HEK293T (cell line): ENCODE measurements at regions not wholly inside any gene's neighbourhood (a gene's known extent, or its start where the extent isn't known, plus 50 kb on each side); places are given as distances from the start of the nearest gene placed in this dataset.

Experiments used
- CTCF ChIA-PET: fragments of 350-600 bp; formaldehyde crosslinking; extraction: SDS; loops from one replicate; lab custom pipeline; 2021; ENCODE audit warnings: antibody characterized with exemption, inconsistent platforms; lab: Yijun Ruan, JAX
- POLR2A ChIA-PET: fragments of 350-600 bp; formaldehyde crosslinking; extraction: SDS; loops from one replicate; lab custom pipeline; 2020; ENCODE audit warnings: antibody characterized with exemption, inconsistent platforms; lab: Yijun Ruan, JAX
- DNase-seq: peaks from one replicate; pipeline ENCODE4 v3.0.0; 2012; ENCODE audit warnings: mixed read lengths; ENCODE audit errors: extremely low spot score
- ARNT ChIP-seq: fragments of 450-650 bp; IDR thresholded peaks from 2 replicates; pipeline ENCODE4 v1.6.1; 2017; ENCODE audit warnings: mild to moderate bottlenecking
- BHLHE40 ChIP-seq: fragments of 450-650 bp; IDR thresholded peaks from 2 replicates; pipeline ENCODE4 v1.6.1; 2016; ENCODE audit warnings: mild to moderate bottlenecking, moderate library complexity, borderline replicate concordance
- CTBP1 ChIP-seq: fragments of 450-650 bp; IDR thresholded peaks from 2 replicates; pipeline ENCODE4 v1.6.1; 2016; ENCODE audit warnings: borderline replicate concordance
- ELF4 ChIP-seq: fragments of 450-650 bp; IDR thresholded peaks from 2 replicates; pipeline ENCODE4 v1.6.1; 2017; ENCODE audit warnings: antibody characterized with exemption
- FOXA1 ChIP-seq: fragments of 450-650 bp; IDR thresholded peaks from 2 replicates; pipeline ENCODE4 v1.6.1; 2016; ENCODE audit warnings: mild to moderate bottlenecking
- FOXK2 ChIP-seq: fragments of 450-650 bp; IDR thresholded peaks from 2 replicates; pipeline ENCODE4 v1.6.1; 2016; ENCODE audit warnings: mild to moderate bottlenecking
- FOXM1 ChIP-seq: fragments of 450-650 bp; IDR thresholded peaks from 2 replicates; pipeline ENCODE4 v1.6.1; 2017; ENCODE audit warnings: mild to moderate bottlenecking, borderline replicate concordance
- HDGF ChIP-seq: fragments of 450-650 bp; IDR thresholded peaks from 2 replicates; pipeline ENCODE4 v1.6.1; 2017; ENCODE audit warnings: antibody characterized with exemption, borderline replicate concordance
- L3MBTL2 ChIP-seq: fragments of 450-650 bp; conservative IDR thresholded peaks from 2 replicates; pipeline ENCODE4 v1.6.1; 2016; ENCODE audit warnings: mild to moderate bottlenecking
- LEF1 ChIP-seq: fragments of 450-650 bp; IDR thresholded peaks from 2 replicates; pipeline ENCODE4 v1.6.1; 2017; ENCODE audit warnings: mild to moderate bottlenecking, borderline replicate concordance
- NFRKB ChIP-seq: fragments of 450-650 bp; IDR thresholded peaks from 2 replicates; pipeline ENCODE4 v1.6.1; 2016; ENCODE audit warnings: mild to moderate bottlenecking, moderate library complexity
- SP1 ChIP-seq: fragments of 450-650 bp; IDR thresholded peaks from 2 replicates; pipeline ENCODE4 v1.6.1; 2017
- SUZ12 ChIP-seq: fragments of 450-650 bp; IDR thresholded peaks from 2 replicates; pipeline ENCODE4 v1.6.1; 2016; ENCODE audit warnings: mild to moderate bottlenecking
- TARDBP ChIP-seq: fragments of 450-650 bp; IDR thresholded peaks from 2 replicates; pipeline ENCODE4 v1.6.1; 2016
- ZNF384 ChIP-seq: fragments of 450-650 bp; IDR thresholded peaks from 2 replicates; pipeline ENCODE4 v1.6.1; 2016
- TF ChIP-seq, protein P1 (sequence below): fragments of 450-650 bp; IDR thresholded peaks from 2 replicates; pipeline ENCODE4 v1.6.1; 2016

DNA sequence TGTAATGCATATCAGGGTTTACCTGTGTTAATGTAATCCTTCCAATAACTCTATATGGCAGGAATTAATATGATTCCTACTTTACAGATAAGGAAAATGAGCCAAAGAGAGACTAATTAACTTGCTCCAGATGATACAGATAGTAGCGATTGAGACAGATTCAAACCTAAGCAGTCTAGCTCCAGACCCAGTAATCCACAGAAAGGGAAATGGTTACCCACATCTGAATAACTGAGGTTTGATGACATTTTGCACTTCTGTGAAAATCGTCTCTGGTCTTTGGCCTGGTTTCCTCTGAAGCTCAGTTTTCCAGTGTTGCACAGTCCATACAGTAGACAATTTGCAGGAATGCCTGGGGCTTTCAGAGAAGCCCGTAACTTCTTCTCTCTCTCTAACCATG is 177.1 kb upstream of the UMPS start:
- CTCF ChIA-PET: no interaction called here

DNA sequence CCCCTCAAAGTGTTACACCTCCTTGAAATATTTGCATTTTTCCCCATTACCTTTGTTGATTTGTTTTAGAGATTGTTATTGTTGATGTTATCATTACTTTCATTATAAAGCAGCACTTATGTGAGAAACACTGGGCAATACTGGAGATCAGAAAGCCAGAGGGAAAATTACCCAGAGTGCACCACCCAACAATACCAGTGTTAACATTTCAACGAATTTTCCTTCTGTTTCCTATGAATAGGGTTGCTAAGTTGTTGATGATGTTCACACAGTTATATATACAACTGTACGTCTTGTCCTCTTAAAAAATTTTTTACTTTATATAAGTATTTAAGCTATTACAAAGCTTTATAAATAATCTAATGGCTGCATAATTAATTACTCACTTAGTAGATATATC is 173.6 kb upstream of the UMPS start:
- no peak for DNase-seq
- no peak for TF ChIP-seq ARNT
- TF ChIP-seq LEF1: no peak
- no peak for TF ChIP-seq L3MBTL2
- no peak for TF ChIP-seq NFRKB
- TF ChIP-seq TARDBP: no peak
- TF ChIP-seq CTBP1: no peak
- TF ChIP-seq FOXA1: no peak
- CTCF ChIA-PET: no interaction called here
- POLR2A ChIA-PET: no interaction called here

More for the DNA sequence above, 177.1 kb upstream of the UMPS start:
- POLR2A ChIA-PET: no interaction called here
- TF ChIP-seq, protein P1, sequence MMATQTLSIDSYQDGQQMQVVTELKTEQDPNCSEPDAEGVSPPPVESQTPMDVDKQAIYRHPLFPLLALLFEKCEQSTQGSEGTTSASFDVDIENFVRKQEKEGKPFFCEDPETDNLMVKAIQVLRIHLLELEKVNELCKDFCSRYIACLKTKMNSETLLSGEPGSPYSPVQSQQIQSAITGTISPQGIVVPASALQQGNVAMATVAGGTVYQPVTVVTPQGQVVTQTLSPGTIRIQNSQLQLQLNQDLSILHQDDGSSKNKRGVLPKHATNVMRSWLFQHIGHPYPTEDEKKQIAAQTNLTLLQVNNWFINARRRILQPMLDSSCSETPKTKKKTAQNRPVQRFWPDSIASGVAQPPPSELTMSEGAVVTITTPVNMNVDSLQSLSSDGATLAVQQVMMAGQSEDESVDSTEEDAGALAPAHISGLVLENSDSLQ: no peak
- no peak for DNase-seq

DNA sequence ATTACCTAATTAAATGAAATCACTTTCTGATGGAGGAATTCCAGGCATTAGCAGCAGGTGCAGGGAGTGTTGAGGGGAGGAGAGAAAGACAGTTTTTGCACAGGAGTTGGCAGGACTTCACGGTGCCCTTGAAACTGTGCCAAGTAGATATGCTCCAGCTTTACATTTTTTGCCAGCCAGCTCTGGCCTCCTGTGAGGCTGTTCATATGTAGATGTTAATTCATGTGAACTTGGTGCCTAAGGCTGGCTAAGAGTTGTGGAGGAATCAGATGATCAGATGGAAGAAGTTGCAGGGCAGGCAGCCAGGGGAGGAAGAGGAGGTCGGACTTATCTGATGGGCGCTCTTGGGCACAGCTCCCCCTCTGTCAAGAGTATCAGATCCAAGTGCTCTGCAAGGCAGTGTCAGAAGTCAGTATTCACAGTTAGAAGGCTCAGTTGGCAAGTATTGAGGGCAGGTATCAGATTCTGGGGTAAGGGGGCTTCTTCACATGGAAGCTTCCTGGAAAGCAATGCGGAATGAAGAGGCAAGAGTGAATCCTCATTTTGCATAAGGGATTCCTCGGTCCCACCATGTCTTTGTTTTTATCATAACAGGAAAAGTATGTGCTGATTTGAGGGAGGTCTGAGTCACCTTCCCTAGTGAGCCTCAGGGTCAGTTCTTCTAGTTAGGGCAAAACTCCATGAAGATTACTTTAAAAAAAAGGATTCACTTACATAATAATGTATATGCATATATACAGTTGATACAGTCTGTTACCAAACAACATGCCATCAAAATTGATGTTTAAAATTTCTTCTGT is 172.6 kb upstream of the UMPS start:
- CTCF ChIA-PET: interaction anchor here (1.0 to 1.9 kb wide), 2 partner anchors 7 to 131 kb away, joined by 3 to 7 read pairs; no protein-coding TSS in a partner anchor

DNA sequence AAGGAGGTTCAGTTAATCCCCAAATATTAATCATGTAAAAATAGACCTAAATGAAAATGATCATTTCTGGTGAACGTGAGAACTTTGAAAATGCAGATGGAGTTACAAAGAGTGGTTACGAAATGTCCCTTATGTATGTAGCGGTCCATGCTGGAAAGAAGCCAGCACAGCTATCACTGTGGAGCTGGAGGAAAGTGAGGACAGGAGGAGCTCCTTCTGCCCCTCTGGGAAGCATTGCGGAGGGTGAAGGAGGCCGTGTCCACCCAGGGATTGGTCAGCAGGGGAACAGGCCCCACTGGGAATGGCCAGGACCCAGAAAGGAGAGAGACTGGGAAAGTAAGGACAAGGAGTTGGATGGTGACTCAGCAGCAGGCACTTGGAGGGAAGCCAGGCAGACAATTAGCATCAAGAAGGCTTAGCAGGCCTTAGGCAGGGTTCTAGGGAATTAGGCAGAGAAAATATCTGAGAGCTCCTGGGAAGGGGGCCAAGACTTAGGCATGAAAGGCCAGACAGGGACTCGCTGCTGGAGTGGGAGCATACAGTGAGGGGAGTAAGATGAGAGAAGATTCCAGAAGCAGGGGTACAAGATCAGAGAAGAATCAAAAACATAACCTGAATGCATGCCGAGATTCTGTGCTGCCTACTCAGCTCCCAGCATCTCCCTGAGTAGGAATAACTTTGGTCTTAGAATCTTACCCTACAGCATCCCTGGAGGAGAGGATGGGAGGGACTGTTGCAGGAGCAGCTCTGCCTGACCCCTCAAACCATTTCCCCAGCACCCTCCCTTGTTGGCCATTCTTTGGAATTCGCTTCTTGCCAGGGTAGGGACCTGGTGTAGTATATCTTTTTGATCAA is 171.0 kb upstream of the UMPS start:
- TF ChIP-seq SUZ12 (no peak), TARDBP (no peak), NFRKB (no peak), SP1 (no peak), FOXK2 (no peak), FOXA1 (no peak)
- ChIA-PET POLR2A (no interaction called here), CTCF (interaction anchor here (0.7 to 2.4 kb wide), 12 partner anchors 9 to 527 kb away, joined by 3 to 15 read pairs (median 3); no protein-coding TSS in a partner anchor)
- peak; percentile 22 for DNase-seq

More for the DNA sequence above, 172.6 kb upstream of the UMPS start:
- POLR2A ChIA-PET: no interaction called here
- DNase-seq: no peak
- TF ChIP-seq ZNF384 (no peak), FOXM1 (no peak), BHLHE40 (no peak), ARNT (no peak), FOXA1 (no peak), NFRKB (no peak), HDGF (no peak), SUZ12 (no peak), L3MBTL2 (no peak), ELF4 (no peak), TARDBP (no peak), CTBP1 (no peak), LEF1 (no peak), SP1 (no peak), FOXK2 (no peak)
- TF ChIP-seq, protein P1: no peak

DNA sequence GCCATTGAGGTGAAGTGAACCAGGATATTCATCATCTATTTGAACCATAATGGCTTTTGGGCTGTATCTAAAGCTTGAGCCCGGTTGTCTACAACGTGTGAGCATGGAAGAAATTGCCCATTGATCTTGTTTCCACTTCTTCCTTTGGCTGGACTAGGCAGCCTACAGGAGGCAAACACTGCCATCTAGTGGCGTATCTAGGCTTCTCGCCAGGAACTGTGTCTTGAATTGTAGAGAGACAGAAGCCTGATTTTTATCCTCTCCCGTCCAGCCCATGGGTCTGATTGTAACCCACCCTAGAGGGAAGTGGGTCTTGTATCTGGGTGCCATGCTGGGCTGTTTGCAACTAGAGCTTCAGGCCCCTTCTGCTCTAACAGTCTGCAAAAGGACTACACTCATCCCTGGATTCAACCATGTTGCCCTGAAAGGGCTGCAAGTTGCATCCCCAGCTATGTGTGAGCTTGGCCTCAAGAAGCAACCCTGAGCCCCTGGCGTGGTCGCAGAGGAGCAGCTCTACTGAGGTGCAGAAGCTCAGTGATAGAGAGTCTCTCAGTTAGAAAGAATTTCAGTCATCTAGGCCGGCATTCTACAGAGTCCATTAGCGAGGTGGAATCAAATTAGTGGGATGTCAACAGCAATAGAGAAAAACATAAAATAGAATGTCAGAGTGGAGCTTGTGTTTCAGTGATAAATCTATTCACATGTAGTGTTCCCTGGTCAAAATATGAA is 170.2 kb upstream of the UMPS start:
- POLR2A ChIA-PET: no interaction called here
- peak; percentile 77 for DNase-seq
- CTCF ChIA-PET: interaction anchor here (0.5 to 2.4 kb wide), 9 partner anchors 9 to 470 kb away, joined by 3 to 15 read pairs (median 4); no protein-coding TSS in a partner anchor
- no peak for TF ChIP-seq TARDBP
- no peak for TF ChIP-seq SUZ12
- TF ChIP-seq ZNF384: no peak
- TF ChIP-seq BHLHE40: no peak
- no peak for TF ChIP-seq FOXK2
- TF ChIP-seq, protein P1: no peak
- TF ChIP-seq LEF1: no peak
- no peak for TF ChIP-seq FOXA1
- TF ChIP-seq SP1: no peak
- no peak for TF ChIP-seq ARNT
- no peak for TF ChIP-seq FOXM1
- no peak for TF ChIP-seq NFRKB
- TF ChIP-seq HDGF: no peak
